GM12864 (cell line): ENCODE measurements at regions not wholly inside any gene's neighbourhood (a gene's known extent, or its start where the extent isn't known, plus 50 kb on each side); places are given as distances from the start of the nearest gene placed in this dataset.

Source experiments
- DNase-seq: peaks from one replicate; pipeline ENCODE4 v3.0.0-alpha.2; 2011; ENCODE audit warnings: low read depth
- H3K4me3 ChIP-seq: 2 replicates; pipeline ENCODE4 v1.5.1; 2011; ENCODE audit warnings: mild to moderate bottlenecking, low read depth, low read length, control low read depth
- CTCF ChIP-seq: IDR thresholded peaks from 2 replicates; pipeline ENCODE4 v1.5.1; 2011; ENCODE audit warnings: low read depth, mild to moderate bottlenecking, moderate library complexity, low read length, control low read depth, inconsistent platforms; ENCODE audit errors: missing control alignments

GRCh38 chr7:67890316-67890715 is 893.7 kb downstream of the TYW1 start:
- no peak for TF ChIP-seq CTCF
- H3K4me3 ChIP-seq = no peak overlapping the region
- no peak for DNase-seq

GRCh38 chr7:67894746-67895145 is 898.1 kb downstream of the TYW1 start:
- DNase-seq = no peak
- no peak overlapping the region for H3K4me3 ChIP-seq
- TF ChIP-seq CTCF = no peak

GRCh38 chr7:67896721-67897120 is 900.1 kb downstream of the TYW1 start:
- no peak for TF ChIP-seq CTCF
- no peak overlapping the region for H3K4me3 ChIP-seq
- DNase-seq = no peak

GRCh38 chr7:67900456-67900855 is 903.8 kb downstream of the TYW1 start:
- TF ChIP-seq CTCF = no peak
- no peak overlapping the region for H3K4me3 ChIP-seq
- DNase-seq = no peak

GRCh38 chr7:67901808-67902480 is 905.3 kb downstream of the TYW1 start:
- TF ChIP-seq CTCF = no peak
- no peak for DNase-seq
- H3K4me3 ChIP-seq = no peak overlapping the region

- no peak for TF ChIP-seq CTCF
- no peak for DNase-seq
- no peak overlapping the region for H3K4me3 ChIP-seq
Observed at GRCh38 chr7:67907792-67908191, 911.2 kb downstream of the TYW1 start.

GRCh38 chr7:67912437-67912836 is 915.8 kb downstream of the TYW1 start:
- no peak overlapping the region for H3K4me3 ChIP-seq
- TF ChIP-seq CTCF = no peak
- no peak for DNase-seq
